IMR-90 (cell line): ENCODE measurements at regions not wholly inside any gene's neighbourhood (a gene's known extent, or its start where the extent isn't known, plus 50 kb on each side); places are given as distances from the start of the nearest gene placed in this dataset.

Source experiments
- BHLHE40 ChIP-seq: fragments of 150-350 bp; IDR thresholded peaks from 2 replicates; pipeline ENCODE4 v1.6.1; 2016; ENCODE audit warnings: mild to moderate bottlenecking, low read depth, low read length
- CEBPB ChIP-seq: IDR thresholded peaks from 2 replicates; pipeline ENCODE4 v1.6.1; 2012; ENCODE audit warnings: low read depth, low read length, improper control_type of control experiment
- CHD1 ChIP-seq: IDR thresholded peaks from 2 replicates; pipeline ENCODE4 v1.6.1; 2012; ENCODE audit warnings: low read depth, low read length, improper control_type of control experiment
- MAFK ChIP-seq: IDR thresholded peaks from 2 replicates; pipeline ENCODE4 v1.6.1; 2012; ENCODE audit warnings: low read depth, low read length, improper control_type of control experiment
- MAZ ChIP-seq: IDR thresholded peaks from 2 replicates; pipeline ENCODE4 v1.6.1; 2012; ENCODE audit warnings: low read depth, mild to moderate bottlenecking, low read length, improper control_type of control experiment, moderate library complexity, borderline replicate concordance
- NFE2L2 ChIP-seq: fragments of 150-350 bp; IDR thresholded peaks from 2 replicates; pipeline ENCODE4 v1.6.1; 2016; ENCODE audit warnings: low read depth, mild to moderate bottlenecking, low read length
- POLR2A ChIP-seq: IDR thresholded peaks from 2 replicates; pipeline ENCODE4 v1.6.1; 2012; ENCODE audit warnings: mild to moderate bottlenecking, low read depth, low read length
- RAD21 ChIP-seq: IDR thresholded peaks from 2 replicates; pipeline ENCODE4 v1.6.1; 2012; ENCODE audit warnings: low read length, improper control_type of control experiment
- RFX5 ChIP-seq: IDR thresholded peaks from 2 replicates; pipeline ENCODE4 v1.8.0; 2012; ENCODE audit warnings: low read depth, mild to moderate bottlenecking, low read length, moderate library complexity
- SMC3 ChIP-seq: fragments of 150-350 bp; IDR thresholded peaks from 2 replicates; pipeline ENCODE4 v1.6.1; 2016; ENCODE audit warnings: low read depth, mild to moderate bottlenecking, antibody characterized with exemption, low read length, moderate library complexity
- TF ChIP-seq, protein P1 (sequence below): conservative IDR thresholded peaks from 2 replicates; pipeline ENCODE4 v1.5.1; 2012; ENCODE audit warnings: mild to moderate bottlenecking, low read depth, low read length, improper control_type of control experiment
- TF ChIP-seq, protein P2 (sequence below): fragments of 150-350 bp; IDR thresholded peaks from 2 replicates; pipeline ENCODE4 v1.6.1; 2017; ENCODE audit warnings: mild to moderate bottlenecking, antibody characterized with exemption, low read length, low read depth
- TF ChIP-seq, protein P3 (sequence below): fragments of 150-350 bp; IDR thresholded peaks from 2 replicates; pipeline ENCODE4 v1.6.1; 2016; ENCODE audit warnings: low read depth, mild to moderate bottlenecking, low read length, moderate library complexity, borderline replicate concordance

- TF ChIP-seq, protein P1, sequence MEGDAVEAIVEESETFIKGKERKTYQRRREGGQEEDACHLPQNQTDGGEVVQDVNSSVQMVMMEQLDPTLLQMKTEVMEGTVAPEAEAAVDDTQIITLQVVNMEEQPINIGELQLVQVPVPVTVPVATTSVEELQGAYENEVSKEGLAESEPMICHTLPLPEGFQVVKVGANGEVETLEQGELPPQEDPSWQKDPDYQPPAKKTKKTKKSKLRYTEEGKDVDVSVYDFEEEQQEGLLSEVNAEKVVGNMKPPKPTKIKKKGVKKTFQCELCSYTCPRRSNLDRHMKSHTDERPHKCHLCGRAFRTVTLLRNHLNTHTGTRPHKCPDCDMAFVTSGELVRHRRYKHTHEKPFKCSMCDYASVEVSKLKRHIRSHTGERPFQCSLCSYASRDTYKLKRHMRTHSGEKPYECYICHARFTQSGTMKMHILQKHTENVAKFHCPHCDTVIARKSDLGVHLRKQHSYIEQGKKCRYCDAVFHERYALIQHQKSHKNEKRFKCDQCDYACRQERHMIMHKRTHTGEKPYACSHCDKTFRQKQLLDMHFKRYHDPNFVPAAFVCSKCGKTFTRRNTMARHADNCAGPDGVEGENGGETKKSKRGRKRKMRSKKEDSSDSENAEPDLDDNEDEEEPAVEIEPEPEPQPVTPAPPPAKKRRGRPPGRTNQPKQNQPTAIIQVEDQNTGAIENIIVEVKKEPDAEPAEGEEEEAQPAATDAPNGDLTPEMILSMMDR, result no peak
- TF ChIP-seq POLR2A (no peak), RAD21 (no peak), BHLHE40 (no peak), CHD1 (no peak), RFX5 (no peak), MAFK (no peak), SMC3 (no peak), NFE2L2 (no peak), CEBPB (no peak), MAZ (no peak)
- TF ChIP-seq, protein P2, sequence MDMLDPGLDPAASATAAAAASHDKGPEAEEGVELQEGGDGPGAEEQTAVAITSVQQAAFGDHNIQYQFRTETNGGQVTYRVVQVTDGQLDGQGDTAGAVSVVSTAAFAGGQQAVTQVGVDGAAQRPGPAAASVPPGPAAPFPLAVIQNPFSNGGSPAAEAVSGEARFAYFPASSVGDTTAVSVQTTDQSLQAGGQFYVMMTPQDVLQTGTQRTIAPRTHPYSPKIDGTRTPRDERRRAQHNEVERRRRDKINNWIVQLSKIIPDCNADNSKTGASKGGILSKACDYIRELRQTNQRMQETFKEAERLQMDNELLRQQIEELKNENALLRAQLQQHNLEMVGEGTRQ, result no peak
- TF ChIP-seq, protein P3, sequence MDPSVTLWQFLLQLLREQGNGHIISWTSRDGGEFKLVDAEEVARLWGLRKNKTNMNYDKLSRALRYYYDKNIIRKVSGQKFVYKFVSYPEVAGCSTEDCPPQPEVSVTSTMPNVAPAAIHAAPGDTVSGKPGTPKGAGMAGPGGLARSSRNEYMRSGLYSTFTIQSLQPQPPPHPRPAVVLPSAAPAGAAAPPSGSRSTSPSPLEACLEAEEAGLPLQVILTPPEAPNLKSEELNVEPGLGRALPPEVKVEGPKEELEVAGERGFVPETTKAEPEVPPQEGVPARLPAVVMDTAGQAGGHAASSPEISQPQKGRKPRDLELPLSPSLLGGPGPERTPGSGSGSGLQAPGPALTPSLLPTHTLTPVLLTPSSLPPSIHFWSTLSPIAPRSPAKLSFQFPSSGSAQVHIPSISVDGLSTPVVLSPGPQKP, result no peak
Measured at GRCh38 chr2:220043990-220044335, 416.5 kb downstream of the SLC4A3 start.
